PC-9 (cell line): ENCODE measurements at regions not wholly inside any gene's neighbourhood (a gene's known extent, or its start where the extent isn't known, plus 50 kb on each side); places are given as distances from the start of the nearest gene placed in this dataset.

Source experiments
- BruUV-seq: library from RNA; stranded (reverse); fragments of 400-500 nt; replicated peaks from 2 replicates; lab custom pipeline; 2021; lab: Mats Ljungman, UMichigan
- CTCF ChIA-PET: fragments of 300-600 bp; sonication (Branson Sonifier 250); formaldehyde crosslinking; loops from one replicate; lab custom pipeline; 2022; ENCODE audit warnings: antibody characterized with exemption; lab: Charles Lee
- POLR2A ChIA-PET: fragments of 300-600 bp; sonication (Branson Sonifier 250); formaldehyde crosslinking; loops from one replicate; lab custom pipeline; 2022; ENCODE audit warnings: antibody characterized with exemption; ENCODE audit not compliant: unreplicated experiment; lab: Charles Lee
- DNase-seq, 2 experiments: peaks; one replicate each; pipeline versions ENCODE4 v3.0.0 to v3.0.0-alpha.2; 2015 to 2022; ENCODE audit warnings: mixed read lengths in 1 of 2
- H2AFZ ChIP-seq: fragments of 200-600 bp; sonication (generic); 2 replicates; pipeline ENCODE4 v1.8.1; 2017; ENCODE audit warnings: antibody characterized with exemption
- H3F3A ChIP-seq: fragments of 200-600 bp; sonication (generic); 2 replicates; pipeline ENCODE4 v1.8.1; 2017; ENCODE audit warnings: antibody characterized with exemption, mild to moderate bottlenecking, low read depth; ENCODE audit not compliant: insufficient read depth
- H3K27ac ChIP-seq: fragments of 200-600 bp; sonication (generic); 2 replicates; pipeline ENCODE4 v1.6.1; 2016; ENCODE audit warnings: mixed run types
- H3K27me3 ChIP-seq: fragments of 200-600 bp; sonication (generic); 2 replicates; pipeline ENCODE4 v1.6.1; 2016; ENCODE audit warnings: low read depth, mixed run types; ENCODE audit not compliant: insufficient read depth
- H3K36me3 ChIP-seq: fragments of 200-600 bp; sonication (generic); 2 replicates; pipeline ENCODE4 v1.6.1; 2016; ENCODE audit warnings: low read depth, mixed run types
- H3K4me1 ChIP-seq: fragments of 200-600 bp; sonication (generic); replicated peaks from 2 replicates; pipeline ENCODE4 v1.6.1; 2016; ENCODE audit warnings: mixed run types; ENCODE audit not compliant: insufficient read depth
- H3K4me2 ChIP-seq: fragments of 200-600 bp; sonication (generic); 2 replicates; pipeline ENCODE4 v1.6.1; 2017; ENCODE audit warnings: mixed run types
- H3K4me3 ChIP-seq: fragments of 200-600 bp; sonication (generic); 2 replicates; pipeline ENCODE4 v1.6.1; 2016; ENCODE audit warnings: mixed run types
- H3K79me2 ChIP-seq: fragments of 200-600 bp; sonication (generic); 2 replicates; pipeline ENCODE4 v1.6.1; 2017; ENCODE audit warnings: low read depth, mixed run types
- H3K9me2 ChIP-seq: fragments of 200-600 bp; sonication (generic); 2 replicates; pipeline ENCODE4 v1.8.1; 2017; ENCODE audit warnings: mild to moderate bottlenecking; ENCODE audit not compliant: insufficient read depth
- H3K9me3 ChIP-seq: fragments of 200-600 bp; sonication (generic); 2 replicates; pipeline ENCODE4 v1.8.1; 2016; ENCODE audit warnings: low read depth; ENCODE audit not compliant: insufficient read depth
- H4K20me1 ChIP-seq: fragments of 200-600 bp; sonication (generic); 2 replicates; pipeline ENCODE4 v1.8.1; 2017; ENCODE audit not compliant: insufficient read depth
- CTCF ChIP-seq: fragments of 200-600 bp; sonication (generic); conservative IDR thresholded peaks from 2 replicates; pipeline ENCODE4 v1.6.1; 2017; ENCODE audit warnings: mixed run types, antibody characterized with exemption, mild to moderate bottlenecking, moderate library complexity
- EZH2 ChIP-seq: fragments of 200-600 bp; sonication (generic); IDR thresholded peaks from 2 replicates; pipeline ENCODE4 v1.8.0; 2017; ENCODE audit warnings: antibody characterized with exemption, low read depth
- intact Hi-C: fragments of 100-400 bp; cut with micrococcal nuclease; formaldehyde crosslinking; loops from one replicate; pipeline ENCODE4 v1.10.0; 2022; ENCODE audit not compliant: unreplicated experiment

GRCh38 chr3:110971010-110971601 lies 100.5 kb upstream of the NECTIN3 start:
- H4K20me1 ChIP-seq: no peaks in the 10 kb centered on the region
- no peak overlapping the region for H3K27ac ChIP-seq
- H3K9me2 ChIP-seq: no peaks in the 10 kb centered on the region
- H3K27me3 ChIP-seq: no peaks in the 10 kb centered on the region
- H3K4me1 ChIP-seq: no peaks in the 10 kb centered on the region
- no peaks in the 10 kb centered on the region for H3F3A ChIP-seq
- ChIA-PET POLR2A (no interaction called here), CTCF (no interaction called here)
- BruUV-seq: no TSS peak
- no peaks in the 10 kb centered on the region for H3K36me3 ChIP-seq
- H3K9me3 ChIP-seq: no peaks in the 10 kb centered on the region; the same call in 1 of the 2 replicates
- H3K4me2 ChIP-seq: peak overlapping the region; percentile 49
- intact Hi-C loops: no loop called here
- TF ChIP-seq EZH2 (no peak), CTCF (no peak)
- peak overlapping the region; percentile 62 for H2AFZ ChIP-seq
- H3K4me3 ChIP-seq: peak overlapping the region; percentile 31; the same call in 1 of the 2 replicates
- no peaks in the 10 kb centered on the region for H3K79me2 ChIP-seq
- no peak for DNase-seq

GRCh38 chr3:110973263-110973895 lies 98.2 kb upstream of the NECTIN3 start:
- Histone ChIP-seq H3K4me2 (no peak overlapping the region), H3K27ac (no peak overlapping the region), H3F3A (no peaks in the 10 kb centered on the region), H2AFZ (no peak overlapping the region), H3K9me3 (no peaks in the 10 kb centered on the region; the same call in none of the 2 replicates), H3K79me2 (no peaks in the 10 kb centered on the region), H3K27me3 (no peaks in the 10 kb centered on the region), H3K9me2 (no peaks in the 10 kb centered on the region), H3K4me3 (no peak overlapping the region), H4K20me1 (no peaks in the 10 kb centered on the region), H3K36me3 (no peaks in the 10 kb centered on the region), H3K4me1 (no peaks in the 10 kb centered on the region)
- intact Hi-C loops: no loop called here
- TF ChIP-seq CTCF (no peak), EZH2 (no peak)
- ChIA-PET CTCF (no interaction called here), POLR2A (interaction anchor here (0.7 kb wide), 1 partner anchor 1365 kb away, joined by 3 read pairs; no protein-coding TSS in a partner anchor)
- BruUV-seq: no TSS peak
- DNase-seq: no peak

GRCh38 chr3:110974902-110975301 lies 96.7 kb upstream of the NECTIN3 start:
- no peaks in the 10 kb centered on the region for H3K9me2 ChIP-seq
- no peaks in the 10 kb centered on the region for H3K36me3 ChIP-seq
- intact Hi-C loops: no loop called here
- H4K20me1 ChIP-seq: no peaks in the 10 kb centered on the region
- H3K27ac ChIP-seq: no peak overlapping the region
- H3K79me2 ChIP-seq: no peaks in the 10 kb centered on the region
- no TSS peak for BruUV-seq
- H3K4me2 ChIP-seq: no peak overlapping the region
- no peaks in the 10 kb centered on the region for H3K27me3 ChIP-seq
- H2AFZ ChIP-seq: no peak overlapping the region
- H3K4me1 ChIP-seq: no peaks in the 10 kb centered on the region
- ChIA-PET POLR2A (no interaction called here), CTCF (no interaction called here)
- no peak for TF ChIP-seq CTCF
- no peak for DNase-seq
- H3F3A ChIP-seq: no peaks in the 10 kb centered on the region
- no peak overlapping the region for H3K4me3 ChIP-seq
- no peaks in the 10 kb centered on the region; the same call in 1 of the 2 replicates for H3K9me3 ChIP-seq
